Esophagus squamous epithelium (tissue), 4 donors: ENCODE measurements at regions not wholly inside any gene's neighbourhood (a gene's known extent, or its start where the extent isn't known, plus 50 kb on each side); places are given as distances from the start of the nearest gene placed in this dataset.

Experiments
- CTCF ChIP-seq, 6 experiments: fragments of 450-650 bp in 4 of 6; fragments of 200-600 bp in 2 of 6; sonication (generic) in 2 of 6; IDR thresholded peaks; one replicate each; pipeline ENCODE4 v1.5.1; 2016 to 2019; ENCODE audit warnings: antibody characterized with exemption in 6 of 6, mild to moderate bottlenecking in 4 of 6, moderate library complexity in 4 of 6
- POLR2A ChIP-seq, 4 donors: fragments of 450-650 bp; IDR thresholded peaks; one replicate each; pipeline ENCODE4 v1.6.1; 2017; ENCODE audit warnings: antibody characterized with exemption in 4 of 4, mild to moderate bottlenecking in 4 of 4, moderate library complexity in 3 of 4

GRCh38 chr7:35418716-35419390 lies 165.0 kb upstream of the TBX20 start:
- TF ChIP-seq CTCF (IDR thresholded peaks at IDR 0.05): no peak
- no peak for TF ChIP-seq POLR2A (IDR thresholded peaks at IDR 0.05)
